ENCODE measurements at regions not wholly inside any gene's neighbourhood (a gene's known extent, or its start where the extent isn't known, plus 50 kb on each side); places are given as distances from the start of the nearest gene placed in this dataset.

DNA sequence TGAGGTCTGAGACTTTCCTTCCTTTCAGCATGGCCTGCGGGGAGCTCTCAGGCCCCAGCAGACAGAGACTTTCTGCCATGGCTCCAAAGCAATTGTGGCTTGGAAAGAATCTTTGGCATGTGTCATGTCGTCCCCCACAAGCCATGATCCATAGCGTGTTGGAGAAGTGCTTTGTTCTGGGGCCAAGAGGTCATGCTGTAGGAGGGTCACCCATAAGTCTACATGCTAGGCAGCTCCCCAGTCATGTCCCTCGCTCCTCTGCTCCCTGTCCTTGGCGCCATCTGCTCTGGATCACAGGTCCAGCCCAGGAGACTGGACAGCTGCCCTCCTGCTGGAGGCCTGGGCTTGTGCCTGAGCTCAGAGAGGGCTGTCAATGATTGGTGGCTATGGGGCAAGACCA is 78.8 kb upstream of the LCLAT1 start:
- DNase-seq (ENCODE audit: low read depth in 2 of 2) = no peak

DNA sequence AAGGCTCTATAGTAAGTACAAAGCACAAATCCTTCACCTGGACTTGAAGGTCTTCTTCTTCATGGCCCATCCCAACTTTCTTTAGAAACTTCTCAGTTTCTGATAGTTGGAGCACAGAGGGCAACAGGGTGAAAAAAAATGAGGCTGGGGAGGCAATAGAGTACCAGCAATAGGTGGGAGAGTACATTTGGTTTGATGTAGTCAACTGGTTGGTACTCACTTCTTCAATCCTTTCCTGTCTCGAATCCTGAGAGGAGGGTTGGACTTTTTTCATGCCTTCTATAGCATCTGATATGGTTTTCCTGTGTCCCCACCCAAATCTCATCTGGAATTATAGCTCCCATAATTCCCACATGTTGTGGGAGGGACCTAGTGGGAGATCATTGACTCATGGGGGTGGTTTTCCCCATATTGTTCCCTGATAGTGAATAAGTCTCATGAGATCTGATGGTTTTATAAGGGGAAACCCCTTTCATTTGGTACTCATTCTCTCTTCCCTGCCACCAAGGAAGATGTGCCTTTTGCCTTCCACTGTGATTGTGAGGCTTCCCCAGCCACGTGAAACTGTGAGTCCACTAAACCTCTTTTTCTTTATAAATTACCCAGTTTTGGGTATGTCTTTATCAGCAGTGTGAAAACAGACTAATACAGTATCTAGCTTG is 75.9 kb upstream of the LCLAT1 start:
- no peak for DNase-seq (ENCODE audit: low read depth in 2 of 2)

GRCh38 chr2:30371772-30372373 is 75.2 kb upstream of the LCLAT1 start:
- peak in 1 of 2 donors; percentile 33 for DNase-seq (ENCODE audit: low read depth in 2 of 2)

- DNase-seq (ENCODE audit: low read depth in 2 of 2) = no peak
Measured at GRCh38 chr2:30372826-30373225, 74.2 kb upstream of the LCLAT1 start.

GRCh38 chr2:30373881-30374302 is 73.2 kb upstream of the LCLAT1 start:
- no peak for DNase-seq (ENCODE audit: low read depth in 2 of 2)

GRCh38 chr2:30374380-30374779 is 72.7 kb upstream of the LCLAT1 start:
- no peak for DNase-seq (ENCODE audit: low read depth in 2 of 2)

DNA sequence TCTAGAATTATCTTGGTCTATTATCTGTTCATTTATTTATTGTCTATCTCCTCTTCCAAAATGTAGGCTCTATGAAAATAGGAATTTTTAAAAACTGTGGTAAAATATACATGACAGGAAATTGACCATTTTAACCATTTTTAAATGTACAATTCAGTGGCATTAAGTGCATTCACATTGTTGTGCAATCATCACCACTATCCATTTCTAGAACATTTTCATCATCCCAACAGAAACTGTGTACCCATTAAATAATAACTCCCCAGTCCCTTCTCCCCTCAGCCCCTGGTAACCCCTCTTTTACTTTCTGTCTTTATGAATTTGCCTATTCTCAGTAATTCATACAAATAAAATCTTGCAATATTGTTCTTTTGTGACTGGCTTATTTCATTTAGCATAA is 71.1 kb upstream of the LCLAT1 start:
- DNase-seq (ENCODE audit: low read depth in 2 of 2) = no peak

GRCh38 chr2:30379481-30379880 is 67.6 kb upstream of the LCLAT1 start:
- DNase-seq (ENCODE audit: low read depth in 2 of 2) = no peak

- no peak for DNase-seq (ENCODE audit: low read depth in 2 of 2)
Measured at GRCh38 chr2:30380824-30381223, 66.2 kb upstream of the LCLAT1 start.

DNA sequence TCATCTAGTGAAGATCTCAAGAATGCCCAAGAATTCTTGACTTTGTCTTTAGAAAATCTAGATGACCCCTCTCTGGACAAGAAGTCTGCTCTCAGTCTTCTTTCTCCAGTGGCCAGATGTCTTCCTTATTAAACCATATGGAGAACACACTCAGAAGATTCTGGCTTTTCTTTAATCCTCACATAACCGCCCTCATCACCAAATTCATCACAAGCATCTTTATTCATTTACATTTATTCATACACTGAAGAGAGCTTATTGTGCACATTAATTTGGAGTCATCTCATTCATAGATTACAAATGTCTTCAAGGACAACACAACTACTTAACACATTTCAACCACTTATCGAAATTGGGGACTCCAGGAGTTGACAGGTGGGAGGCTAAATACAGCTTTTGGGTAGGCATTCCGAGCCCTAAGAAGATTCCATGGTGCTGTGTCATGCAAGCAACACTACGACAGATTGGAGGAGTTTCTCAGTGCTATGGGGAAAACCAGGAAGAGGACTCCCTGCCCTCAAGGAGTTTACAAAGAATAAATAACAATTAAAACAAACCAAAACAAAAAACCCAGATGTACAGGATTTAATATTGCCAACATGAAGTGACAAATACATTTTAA is 64.8 kb upstream of the LCLAT1 start:
- no peak for DNase-seq (ENCODE audit: low read depth in 2 of 2)

- DNase-seq (ENCODE audit: low read depth in 2 of 2) = no peak
Measured at GRCh38 chr2:30382995-30383394, 64.1 kb upstream of the LCLAT1 start.

- no peak for DNase-seq (ENCODE audit: low read depth in 2 of 2)
Measured at GRCh38 chr2:30385327-30385726, 61.7 kb upstream of the LCLAT1 start.

- no peak for DNase-seq (ENCODE audit: low read depth in 2 of 2)
Measured at GRCh38 chr2:30392097-30392496, 54.9 kb upstream of the LCLAT1 start.

GRCh38 chr2:30393510-30393909 is 53.5 kb upstream of the LCLAT1 start:
- no peak for DNase-seq (ENCODE audit: low read depth in 2 of 2)

GRCh38 chr2:30394096-30394495 is 53.0 kb upstream of the LCLAT1 start:
- no peak for DNase-seq (ENCODE audit: low read depth in 2 of 2)

GRCh38 chr2:30396436-30397232 is 50.4 kb upstream of the LCLAT1 start:
- no peak for DNase-seq (ENCODE audit: low read depth in 2 of 2)
